Testis (tissue), 2 donors: ENCODE measurements at regions not wholly inside any gene's neighbourhood (a gene's known extent, or its start where the extent isn't known, plus 50 kb on each side); places are given as distances from the start of the nearest gene placed in this dataset.
"Not testable (repeated sequence)": the region's sequence is repeated elsewhere in the genome, so short reads cannot be mapped to it uniquely, and the experiment has no call there.

ENCODE experiments used
- DNase-seq: peaks from one replicate; pipeline ENCODE4 v3.0.0-alpha.2; 2019
- H3K27ac ChIP-seq, 2 donors: fragments of 200-600 bp; sonication (generic); one replicate each; pipeline ENCODE4 v1.5.1; 2019
- H3K27me3 ChIP-seq: fragments of 200-600 bp; sonication (generic); one replicate; pipeline ENCODE4 v1.5.1; 2019
- H3K36me3 ChIP-seq: fragments of 200-600 bp; sonication (generic); one replicate; pipeline ENCODE4 v1.5.1; 2017; ENCODE audit warnings: low read depth; ENCODE audit errors: missing control alignments
- H3K4me1 ChIP-seq: fragments of 200-600 bp; sonication (generic); one replicate; pipeline ENCODE4 v1.5.1; 2019
- H3K4me3 ChIP-seq, 2 donors: fragments of 200-600 bp; sonication (generic); one replicate each; pipeline ENCODE4 v1.5.1; 2017 to 2019
- H3K9me3 ChIP-seq: fragments of 200-600 bp; sonication (generic); one replicate; pipeline ENCODE4 v1.5.1; 2017
- POLR2A ChIP-seq: fragments of 450-650 bp; IDR thresholded peaks from one replicate; pipeline ENCODE4 v1.6.1; 2017; ENCODE audit warnings: antibody characterized with exemption, mild to moderate bottlenecking, moderate library complexity
- WGBS, 2 donors: methylation state at CpG; one replicate each; pipeline ENCODE4 v1.1.5; 2018; 5-methylcytosine and 5-hydroxymethylcytosine counted together
- intact Hi-C: fragments of 100-400 bp; cut with DNase I; formaldehyde crosslinking; loops from one replicate; pipeline ENCODE4 v1.15.1; 2023; ENCODE audit warnings: low total_unique reads
- TF ChIP-seq, protein P1 (sequence below), 3 experiments: fragments of 450-650 bp in 2 of 3; fragments of 200-600 bp in 1 of 3; sonication (generic) in 1 of 3; IDR thresholded peaks; one replicate each; pipeline ENCODE4 v1.5.1; 2016 to 2019; ENCODE audit warnings: antibody characterized with exemption in 3 of 3, mild to moderate bottlenecking in 2 of 3, moderate library complexity in 1 of 3

GRCh38 chr20:47960277-47960676, 175.0 kb upstream of the SULF2 start:
- Histone ChIP-seq H3K9me3 (no peaks in the 10 kb centered on the region), H3K4me3 (no peak overlapping the region), H3K27ac (no peak overlapping the region), H3K4me1 (peaks cover 6% of the 10 kb centered on the region), H3K36me3 (no peaks in the 10 kb centered on the region), H3K27me3 (no peaks in the 10 kb centered on the region)
- WGBS, 2 donors: 84 to 86% methylated on average over 8 of the region's 8 CpGs
- no peak for TF ChIP-seq POLR2A
- TF ChIP-seq, protein P1, sequence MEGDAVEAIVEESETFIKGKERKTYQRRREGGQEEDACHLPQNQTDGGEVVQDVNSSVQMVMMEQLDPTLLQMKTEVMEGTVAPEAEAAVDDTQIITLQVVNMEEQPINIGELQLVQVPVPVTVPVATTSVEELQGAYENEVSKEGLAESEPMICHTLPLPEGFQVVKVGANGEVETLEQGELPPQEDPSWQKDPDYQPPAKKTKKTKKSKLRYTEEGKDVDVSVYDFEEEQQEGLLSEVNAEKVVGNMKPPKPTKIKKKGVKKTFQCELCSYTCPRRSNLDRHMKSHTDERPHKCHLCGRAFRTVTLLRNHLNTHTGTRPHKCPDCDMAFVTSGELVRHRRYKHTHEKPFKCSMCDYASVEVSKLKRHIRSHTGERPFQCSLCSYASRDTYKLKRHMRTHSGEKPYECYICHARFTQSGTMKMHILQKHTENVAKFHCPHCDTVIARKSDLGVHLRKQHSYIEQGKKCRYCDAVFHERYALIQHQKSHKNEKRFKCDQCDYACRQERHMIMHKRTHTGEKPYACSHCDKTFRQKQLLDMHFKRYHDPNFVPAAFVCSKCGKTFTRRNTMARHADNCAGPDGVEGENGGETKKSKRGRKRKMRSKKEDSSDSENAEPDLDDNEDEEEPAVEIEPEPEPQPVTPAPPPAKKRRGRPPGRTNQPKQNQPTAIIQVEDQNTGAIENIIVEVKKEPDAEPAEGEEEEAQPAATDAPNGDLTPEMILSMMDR (IDR thresholded peaks at IDR 0.05): no peak
- intact Hi-C loops: no loop called here
- DNase-seq: no peak

DNA sequence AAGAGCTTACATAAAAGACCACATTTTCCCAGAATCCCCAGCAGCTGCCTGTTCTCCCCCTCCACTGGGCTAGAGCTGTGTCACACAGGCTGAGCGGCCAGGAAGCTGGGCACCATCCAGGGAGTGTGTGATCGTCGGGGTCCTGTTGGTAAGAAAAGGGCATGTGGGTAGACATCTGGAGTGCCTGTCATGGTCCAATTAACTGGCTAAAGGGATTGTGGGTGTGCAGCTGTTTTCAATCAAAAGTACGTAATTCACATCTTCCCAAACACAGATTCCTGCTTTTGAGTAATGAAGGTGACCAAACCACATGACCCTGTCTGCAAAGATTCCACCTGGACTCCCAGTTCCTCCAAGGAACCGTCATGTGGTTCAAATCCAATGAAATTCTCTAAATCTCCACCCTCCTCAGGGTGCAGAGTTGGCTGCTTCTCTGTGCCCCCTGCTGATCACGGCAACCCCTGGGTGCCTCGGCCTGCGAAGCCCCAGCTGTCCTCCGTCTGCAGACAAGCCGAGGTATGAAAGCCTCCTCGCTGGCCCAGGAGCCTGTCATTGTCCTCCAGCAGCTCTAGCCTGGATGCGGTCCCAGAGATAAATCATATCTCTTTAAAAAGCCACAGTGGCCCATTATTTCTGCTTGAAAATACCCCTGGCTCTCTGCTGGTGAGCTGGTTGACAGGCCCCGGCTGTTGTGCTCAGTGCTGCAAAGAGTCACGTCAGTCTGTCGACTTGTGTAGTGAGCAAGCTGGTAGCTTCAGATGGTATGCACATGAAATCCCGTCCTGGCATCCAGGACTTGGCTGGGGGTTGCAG, 172.9 kb upstream of the SULF2 start:
- H3K4me1 ChIP-seq, H3K9me3 ChIP-seq, H3K27ac ChIP-seq, H3K27me3 ChIP-seq, intact Hi-C loops, H3K36me3 ChIP-seq, H3K4me3 ChIP-seq: not testable (repeated sequence)
- 66 to 69% methylated on average over 15 to 16 of the region's 16 CpGs for WGBS, 2 donors
- peak; percentile 40 for DNase-seq

DNA sequence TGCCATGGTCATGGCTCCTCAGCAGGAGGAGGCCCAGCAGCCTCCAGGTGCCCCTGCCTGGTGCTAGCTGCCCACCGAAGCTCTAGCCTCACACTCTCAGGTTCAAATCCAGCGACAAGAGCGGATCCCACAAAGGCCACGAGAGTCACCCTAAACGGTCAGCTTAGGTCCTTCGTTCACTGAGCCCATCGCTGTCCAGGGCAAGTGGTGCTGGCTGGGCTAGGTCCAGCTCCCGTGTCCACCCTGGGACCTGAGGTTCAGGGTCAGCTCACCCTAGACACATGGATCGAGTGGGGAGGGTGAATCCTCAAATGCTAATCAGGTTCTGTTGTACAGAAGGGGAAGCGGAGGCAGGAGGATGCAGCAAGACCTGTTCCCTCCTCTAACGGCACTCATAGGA, 171.9 kb upstream of the SULF2 start:
- H3K9me3 ChIP-seq: no peaks in the 10 kb centered on the region
- peaks cover 6% of the 10 kb centered on the region for H3K4me1 ChIP-seq
- intact Hi-C loops: no loop called here
- no peak overlapping the region for H3K27ac ChIP-seq
- TF ChIP-seq, protein P1 (IDR thresholded peaks at IDR 0.05): no peak
- no peak for TF ChIP-seq POLR2A
- H3K27me3 ChIP-seq: no peaks in the 10 kb centered on the region
- no peaks in the 10 kb centered on the region for H3K36me3 ChIP-seq
- 79 to 94% methylated on average over 11 of the region's 11 CpGs for WGBS, 2 donors
- no peak overlapping the region for H3K4me3 ChIP-seq
- no peak for DNase-seq

DNA sequence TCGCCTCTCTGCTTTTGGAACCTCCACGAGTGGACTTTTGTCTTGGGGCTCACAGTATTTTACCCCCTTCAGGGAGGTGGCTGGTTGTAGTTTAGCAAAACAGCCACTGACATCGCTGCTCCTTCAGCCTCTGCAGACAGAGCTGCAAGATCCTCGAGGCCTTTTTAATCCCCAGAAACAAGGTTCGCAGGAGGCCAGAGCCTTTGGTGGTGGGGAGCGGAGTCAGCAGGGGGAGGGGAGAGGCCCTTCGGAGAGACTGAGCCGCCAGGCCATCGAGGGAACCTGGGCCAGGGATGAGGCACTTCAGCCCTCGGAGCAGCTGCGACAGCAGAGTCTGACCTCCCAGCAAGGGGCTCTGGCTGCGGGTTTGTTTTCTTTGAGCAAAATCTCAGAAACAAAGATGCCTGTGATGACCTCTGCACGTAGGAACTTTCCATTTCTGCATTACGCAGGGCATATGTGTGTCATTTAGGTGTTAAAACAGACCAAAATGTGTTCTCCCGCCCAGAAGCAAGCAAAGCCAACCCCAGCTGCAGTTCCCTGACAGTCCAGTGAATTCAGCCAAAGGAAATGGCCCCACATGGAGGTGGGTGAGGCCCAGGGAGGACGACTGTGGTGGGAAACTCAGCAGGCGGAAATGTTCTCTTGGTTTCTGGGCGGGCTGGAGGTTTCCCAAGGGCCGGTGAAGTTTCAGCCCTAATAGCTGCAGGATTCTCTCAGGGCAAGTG, 171.2 kb upstream of the SULF2 start:
- WGBS, 2 donors: 68 to 74% methylated on average over 19 of the region's 19 CpGs
- H3K27ac ChIP-seq: no peak overlapping the region
- no peak overlapping the region for H3K4me3 ChIP-seq
- no peak for TF ChIP-seq POLR2A
- TF ChIP-seq, protein P1 (IDR thresholded peaks at IDR 0.05): peak in 1 of 3 experiments; percentile 9
- H3K36me3 ChIP-seq: no peaks in the 10 kb centered on the region
- intact Hi-C loops: no loop called here
- DNase-seq: no peak
- no peaks in the 10 kb centered on the region for H3K9me3 ChIP-seq
- H3K4me1 ChIP-seq: peaks cover 6% of the 10 kb centered on the region
- H3K27me3 ChIP-seq: no peaks in the 10 kb centered on the region

DNA sequence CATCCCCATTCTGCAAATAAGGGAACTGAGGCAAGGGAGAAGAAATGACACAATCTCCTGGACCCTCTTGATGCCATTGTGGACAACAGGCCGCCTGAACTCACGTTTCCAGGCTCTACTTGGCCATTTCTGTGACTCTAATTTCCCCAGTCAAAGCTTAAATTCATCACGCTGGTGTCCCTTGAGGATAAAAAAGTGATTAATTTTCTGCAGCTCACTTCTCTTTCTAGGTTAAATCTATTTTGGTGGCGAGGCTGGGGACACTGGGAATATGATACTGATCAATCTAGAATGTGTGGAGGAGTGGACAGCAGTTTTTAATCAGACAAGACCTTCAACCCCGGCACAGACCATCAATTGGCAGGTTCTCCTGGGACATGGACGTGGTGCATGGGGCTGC, 168.2 kb upstream of the SULF2 start:
- no peaks in the 10 kb centered on the region for H3K9me3 ChIP-seq
- 82 to 91% methylated on average over 6 of the region's 6 CpGs for WGBS, 2 donors
- H3K36me3 ChIP-seq: no peaks in the 10 kb centered on the region
- no peak overlapping the region for H3K27ac ChIP-seq
- no peak for TF ChIP-seq POLR2A
- TF ChIP-seq, protein P1 (IDR thresholded peaks at IDR 0.05): no peak
- H3K27me3 ChIP-seq: no peaks in the 10 kb centered on the region
- intact Hi-C loops: no loop called here
- peaks cover 10% of the 10 kb centered on the region for H3K4me1 ChIP-seq
- no peak for DNase-seq
- H3K4me3 ChIP-seq: no peak overlapping the region
